Tibial nerve (tissue), 4 donors: ENCODE measurements at regions not wholly inside any gene's neighbourhood (a gene's known extent, or its start where the extent isn't known, plus 50 kb on each side); places are given as distances from the start of the nearest gene placed in this dataset.

Source experiments
- DNase-seq, 2 donors: peaks; one replicate each; pipeline ENCODE4 v3.0.0-alpha.2; 2019; ENCODE audit warnings: low spot score in 2 of 2
- H3K27ac ChIP-seq, 4 donors: fragments of 200-600 bp; sonication (generic) in 3 of 4; one replicate each; pipeline ENCODE4 v1.5.1; 2017 to 2019; ENCODE audit warnings: mild to moderate bottlenecking in 1 of 4
- H3K27me3 ChIP-seq, 2 donors: fragments of 200-600 bp; sonication (generic) in 1 of 2; one replicate each; pipeline versions ENCODE4 v1.5.1 to v1.6.0; 2017 to 2019
- H3K36me3 ChIP-seq, 3 donors: fragments of 200-600 bp; sonication (generic); one replicate each; pipeline ENCODE4 v1.5.1; 2018 to 2019
- H3K4me1 ChIP-seq, 4 donors: fragments of 200-600 bp; sonication (generic) in 3 of 4; one replicate each; pipeline ENCODE4 v1.5.1; 2017 to 2019
- H3K4me3 ChIP-seq, 4 donors: fragments of 200-600 bp; sonication (generic) in 3 of 4; one replicate each; pipeline ENCODE4 v1.5.1; 2017 to 2019; ENCODE audit warnings: mild to moderate bottlenecking in 1 of 4, moderate library complexity in 1 of 4
- H3K9me3 ChIP-seq, 4 donors: fragments of 200-600 bp; sonication (generic) in 3 of 4; one replicate each; pipeline ENCODE4 v1.5.1; 2017 to 2019
- CTCF ChIP-seq, 5 experiments: fragments of 200-600 bp in 3 of 5; fragments of 450-650 bp in 2 of 5; sonication (generic) in 3 of 5; IDR thresholded peaks; one replicate each; pipeline ENCODE4 v1.5.1; 2016 to 2019; ENCODE audit warnings: antibody characterized with exemption in 5 of 5, mild to moderate bottlenecking in 3 of 5, moderate library complexity in 2 of 5
- EP300 ChIP-seq, 2 donors: sonication (generic); formaldehyde crosslinking; IDR thresholded peaks; one replicate each; pipeline ENCODE4 v1.6.1; 2017; ENCODE audit warnings: antibody characterized with exemption in 2 of 2, mild to moderate bottlenecking in 1 of 2
- POLR2A ChIP-seq, 2 donors: fragments of 450-650 bp; IDR thresholded peaks; one replicate each; pipeline ENCODE4 v1.6.1; 2017; ENCODE audit warnings: antibody characterized with exemption in 2 of 2, mild to moderate bottlenecking in 2 of 2, moderate library complexity in 2 of 2
- WGBS, 2 donors: methylation state at CpG; one replicate each; pipeline ENCODE4 v1.1.5; 2018; 5-methylcytosine and 5-hydroxymethylcytosine counted together

GRCh38 chr18:22868831-22869230, 64.3 kb upstream of the RBBP8 start:
- H3K4me3 ChIP-seq: no peak overlapping the region
- TF ChIP-seq EP300 (IDR thresholded peaks at IDR 0.05): no peak
- TF ChIP-seq POLR2A (IDR thresholded peaks at IDR 0.05): no peak
- no peak for TF ChIP-seq CTCF (IDR thresholded peaks at IDR 0.05)
- H3K4me1 ChIP-seq: peaks cover 0 to 8% (median 0%) of the 10 kb centered on the region in 4 donors
- H3K36me3 ChIP-seq: no peaks in the 10 kb centered on the region
- DNase-seq: no peak
- no peaks in the 10 kb centered on the region for H3K27me3 ChIP-seq
- no peaks in the 10 kb centered on the region for H3K9me3 ChIP-seq
- WGBS, 2 donors: 53 to 58% methylated on average over 1 of the region's 1 CpG
- H3K27ac ChIP-seq: no peak overlapping the region

GRCh38 chr18:22871809-22872525, 61.2 kb upstream of the RBBP8 start:
- TF ChIP-seq CTCF (IDR thresholded peaks at IDR 0.05): no peak
- no peak for TF ChIP-seq EP300 (IDR thresholded peaks at IDR 0.05)
- no peak for TF ChIP-seq POLR2A (IDR thresholded peaks at IDR 0.05)
- WGBS, 2 donors: 33 to 68% methylated on average over 1 of the region's 1 CpG
- DNase-seq: no peak
- peaks cover 0 to 8% (median 0%) of the 10 kb centered on the region in 4 donors for H3K4me1 ChIP-seq
- H3K27ac ChIP-seq: no peak overlapping the region
- H3K9me3 ChIP-seq: no peaks in the 10 kb centered on the region
- H3K27me3 ChIP-seq: no peaks in the 10 kb centered on the region
- no peak overlapping the region for H3K4me3 ChIP-seq
- no peaks in the 10 kb centered on the region for H3K36me3 ChIP-seq

- no peaks in the 10 kb centered on the region for H3K36me3 ChIP-seq
- TF ChIP-seq EP300 (IDR thresholded peaks at IDR 0.05) (no peak), POLR2A (IDR thresholded peaks at IDR 0.05) (no peak), CTCF (IDR thresholded peaks at IDR 0.05) (no peak)
- H3K27me3 ChIP-seq: no peaks in the 10 kb centered on the region
- no peaks in the 10 kb centered on the region for H3K9me3 ChIP-seq
- no peak for DNase-seq
- no peak overlapping the region for H3K4me3 ChIP-seq
- no peak overlapping the region for H3K27ac ChIP-seq
- peaks cover 0 to 8% (median 0%) of the 10 kb centered on the region in 4 donors for H3K4me1 ChIP-seq
- 68 to 76% methylated on average over 8 of the region's 8 CpGs for WGBS, 2 donors
Observed at GRCh38 chr18:22872900-22873537, 60.1 kb upstream of the RBBP8 start.

GRCh38 chr18:22879293-22879692, 53.8 kb upstream of the RBBP8 start:
- Histone ChIP-seq H3K4me1 (no peaks in the 10 kb centered on the region), H3K36me3 (no peaks in the 10 kb centered on the region), H3K4me3 (no peak overlapping the region), H3K27me3 (no peaks in the 10 kb centered on the region), H3K27ac (no peak overlapping the region), H3K9me3 (no peaks in the 10 kb centered on the region)
- no peak for TF ChIP-seq POLR2A (IDR thresholded peaks at IDR 0.05)
- no peak for TF ChIP-seq EP300 (IDR thresholded peaks at IDR 0.05)
- TF ChIP-seq CTCF (IDR thresholded peaks at IDR 0.05): no peak
- 75 to 79% methylated on average over 3 of the region's 3 CpGs for WGBS, 2 donors
- DNase-seq: no peak

GRCh38 chr18:22882084-22882483, 51.0 kb upstream of the RBBP8 start:
- TF ChIP-seq POLR2A (IDR thresholded peaks at IDR 0.05) (no peak), EP300 (IDR thresholded peaks at IDR 0.05) (no peak), CTCF (IDR thresholded peaks at IDR 0.05) (no peak)
- Histone ChIP-seq H3K4me3 (no peak overlapping the region), H3K9me3 (peaks cover 0 to 8% (median 0%) of the 10 kb centered on the region in 4 donors), H3K36me3 (no peaks in the 10 kb centered on the region), H3K4me1 (no peaks in the 10 kb centered on the region), H3K27ac (no peak overlapping the region), H3K27me3 (no peaks in the 10 kb centered on the region)
- DNase-seq: no peak
